ENCODE measurements at regions not wholly inside any gene's neighbourhood (a gene's known extent, or its start where the extent isn't known, plus 50 kb on each side); places are given as distances from the start of the nearest gene placed in this dataset.
A peak's percentile ranks its signal among the peaks of the same experiment; 100 is the strongest.

- H3K27me3 ChIP-seq (ENCODE audit: control insufficient read depth, insufficient read depth, low read length), result no peaks in the 10 kb centered on the region
- no TSS peak for BruUV-seq (replicated peaks)
- CTCF ChIA-PET, result no interaction called here
Measured at GRCh38 chr12:24728366-24728765, 220.5 kb downstream of the BCAT1 start.

GRCh38 chr12:24725616-24726015 is 223.3 kb downstream of the BCAT1 start:
- ATAC-seq (no peak), DNase-seq (ENCODE audit: low read depth, low spot score) (no peak)
- Histone ChIP-seq H3K27me3 (ENCODE audit: control insufficient read depth, insufficient read depth, low read length) (no peaks in the 10 kb centered on the region), H3K4me1 (ENCODE audit: control insufficient read depth, insufficient read depth, low read length) (no peaks in the 10 kb centered on the region), H3K36me3 (ENCODE audit: control insufficient read depth, insufficient read depth, low read length) (no peaks in the 10 kb centered on the region), H3K9me3 (ENCODE audit: control insufficient read depth, insufficient read depth, low read depth, low read length) (no peaks in the 10 kb centered on the region), H3K27ac (ENCODE audit: low read length) (no peak overlapping the region), H3K4me3 (ENCODE audit: low read depth in 2 of 2, low read length in 2 of 2) (no peak overlapping the region)
- TF ChIP-seq SIN3A (IDR thresholded peaks at IDR 0.05; ENCODE audit: borderline replicate concordance, insufficient read depth, low read depth, low read length) (no peak), POLR2AphosphoS5 (IDR thresholded peaks at IDR 0.05; ENCODE audit: low read depth, low read length) (no peak), CTCF (IDR thresholded peaks at IDR 0.05) (no peak), TCF7L2 (IDR thresholded peaks at IDR 0.05; ENCODE audit: low read depth, low read length) (no peak), REST (IDR thresholded peaks at IDR 0.05; ENCODE audit: insufficient read depth in 1 of 2, low read depth in 2 of 2, low read length in 1 of 2) (no peak)
- intact Hi-C loops (cut with micrococcal nuclease; ENCODE audit: unreplicated experiment) (no loop called here), in situ Hi-C loops (cut with HindIII; ENCODE audit: low pct_unique_long_range_greater_than_20kb, low sequenced_read_pairs) (no loop called here)
- ChIA-PET CTCF (no interaction called here), POLR2A (no interaction called here)
- BruUV-seq (replicated peaks), result no TSS peak

More at GRCh38 chr12:24728366-24728765, 220.5 kb downstream of the BCAT1 start:
- Histone ChIP-seq H3K4me1 (ENCODE audit: control insufficient read depth, insufficient read depth, low read length) (no peaks in the 10 kb centered on the region), H3K9me3 (ENCODE audit: control insufficient read depth, insufficient read depth, low read depth, low read length) (no peaks in the 10 kb centered on the region), H3K36me3 (ENCODE audit: control insufficient read depth, insufficient read depth, low read length) (no peaks in the 10 kb centered on the region), H3K4me3 (ENCODE audit: low read depth in 2 of 2, low read length in 2 of 2) (no peak overlapping the region), H3K27ac (ENCODE audit: low read length) (no peak overlapping the region)
- intact Hi-C loops (cut with micrococcal nuclease; ENCODE audit: unreplicated experiment), result no loop called here
- ATAC-seq (no peak), DNase-seq (ENCODE audit: low read depth, low spot score) (peak; percentile 13)
- in situ Hi-C loops (cut with HindIII; ENCODE audit: low pct_unique_long_range_greater_than_20kb, low sequenced_read_pairs), result no loop called here
- TF ChIP-seq REST (IDR thresholded peaks at IDR 0.05; ENCODE audit: insufficient read depth in 1 of 2, low read depth in 2 of 2, low read length in 1 of 2) (no peak), CTCF (IDR thresholded peaks at IDR 0.05) (peak; percentile 69; the same call in 1 of the 2 replicates)
- POLR2A ChIA-PET, result no interaction called here

Measured in Panc1 (cell line).